Kidney epithelial cell (primary cell): ENCODE measurements at regions not wholly inside any gene's neighbourhood (a gene's known extent, or its start where the extent isn't known, plus 50 kb on each side); places are given as distances from the start of the nearest gene placed in this dataset.

Source experiments
- DNase-seq: peaks from one replicate; pipeline ENCODE4 v3.0.0-alpha.2; 2010; ENCODE audit warnings: low read depth
- H3K27me3 ChIP-seq: 2 replicates; pipeline ENCODE4 v1.6.0; 2011; ENCODE audit warnings: low read length; ENCODE audit not compliant: control insufficient read depth, insufficient read depth
- H3K36me3 ChIP-seq: 2 replicates; pipeline ENCODE4 v1.5.1; 2011; ENCODE audit warnings: low read length; ENCODE audit not compliant: control insufficient read depth, insufficient read depth
- H3K4me3 ChIP-seq: 2 replicates; pipeline ENCODE4 v1.5.1; 2011; ENCODE audit warnings: low read depth, mild to moderate bottlenecking, control low read depth, low read length
- CTCF ChIP-seq: IDR thresholded peaks from 2 replicates; pipeline ENCODE4 v1.5.1; 2011; ENCODE audit warnings: mild to moderate bottlenecking, moderate library complexity, low read length, control low read depth, inconsistent platforms; ENCODE audit not compliant: insufficient read depth, poor library complexity, severe bottlenecking

- H3K36me3 ChIP-seq: no peaks in the 10 kb centered on the region
- no peak for TF ChIP-seq CTCF
- H3K4me3 ChIP-seq: no peak overlapping the region
- H3K27me3 ChIP-seq: no peaks in the 10 kb centered on the region
- DNase-seq: no peak
These were observed 87.7 kb upstream of the PIEZO2 start for GRCh38 chr18:11237066-11237465.

GRCh38 chr18:11224153-11224552 lies 74.8 kb upstream of the PIEZO2 start:
- Histone ChIP-seq H3K4me3 (no peak overlapping the region), H3K36me3 (no peaks in the 10 kb centered on the region), H3K27me3 (no peaks in the 10 kb centered on the region)
- TF ChIP-seq CTCF: no peak
- no peak for DNase-seq

- Histone ChIP-seq H3K36me3 (no peaks in the 10 kb centered on the region), H3K4me3 (no peak overlapping the region), H3K27me3 (no peaks in the 10 kb centered on the region)
- no peak for TF ChIP-seq CTCF
- DNase-seq: no peak
These were observed 70.2 kb upstream of the PIEZO2 start for GRCh38 chr18:11219571-11219970.

GRCh38 chr18:11215216-11215615 lies 65.8 kb upstream of the PIEZO2 start:
- no peak for DNase-seq
- TF ChIP-seq CTCF: no peak
- H3K36me3 ChIP-seq: no peaks in the 10 kb centered on the region
- H3K27me3 ChIP-seq: no peaks in the 10 kb centered on the region
- no peak overlapping the region for H3K4me3 ChIP-seq

GRCh38 chr18:11204020-11204419 lies 54.7 kb upstream of the PIEZO2 start:
- no peaks in the 10 kb centered on the region for H3K36me3 ChIP-seq
- H3K27me3 ChIP-seq: no peaks in the 10 kb centered on the region
- no peak overlapping the region for H3K4me3 ChIP-seq
- DNase-seq: no peak
- no peak for TF ChIP-seq CTCF

GRCh38 chr18:11199477-11199876 lies 50.1 kb upstream of the PIEZO2 start:
- no peaks in the 10 kb centered on the region for H3K36me3 ChIP-seq
- no peak overlapping the region for H3K4me3 ChIP-seq
- no peaks in the 10 kb centered on the region for H3K27me3 ChIP-seq
- no peak for TF ChIP-seq CTCF
- no peak for DNase-seq
